ENCODE measurements at regions not wholly inside any gene's neighbourhood (a gene's known extent, or its start where the extent isn't known, plus 50 kb on each side); places are given as distances from the start of the nearest gene placed in this dataset.

- no peak overlapping the region for H3K27ac ChIP-seq (ENCODE audit: insufficient read depth, low read depth, low read length, poor library complexity, severe bottlenecking)
- H3K4me3 ChIP-seq (ENCODE audit: insufficient read depth, low read depth, low read length), result no peak overlapping the region
- no peaks in the 10 kb centered on the region for H3K27me3 ChIP-seq (ENCODE audit: control insufficient read depth, insufficient read depth, low read length, poor library complexity, severe bottlenecking)
- H3K4me1 ChIP-seq (ENCODE audit: control insufficient read depth, insufficient read depth, low read length), result no peaks in the 10 kb centered on the region
- H3K9me3 ChIP-seq (ENCODE audit: control insufficient read depth, low read length), result peaks cover 13% of the 10 kb centered on the region
- H3K36me3 ChIP-seq (ENCODE audit: control insufficient read depth, insufficient read depth, low read length), result no peaks in the 10 kb centered on the region
- WGBS, 2 experiments, result 41 to 55% methylated on average over 1 of the region's 1 CpG
Observed at GRCh38 chr16:35405526-35405925, 1946.1 kb downstream of the TP53TG3F start.

- Histone ChIP-seq H3K27me3 (ENCODE audit: control insufficient read depth, insufficient read depth, low read length, poor library complexity, severe bottlenecking) (no peaks in the 10 kb centered on the region), H3K9me3 (ENCODE audit: control insufficient read depth, low read length) (peaks cover 6% of the 10 kb centered on the region), H3K4me3 (ENCODE audit: insufficient read depth, low read depth, low read length) (no peak overlapping the region), H3K4me1 (ENCODE audit: control insufficient read depth, insufficient read depth, low read length) (no peaks in the 10 kb centered on the region), H3K27ac (ENCODE audit: insufficient read depth, low read depth, low read length, poor library complexity, severe bottlenecking) (no peak overlapping the region), H3K36me3 (ENCODE audit: control insufficient read depth, insufficient read depth, low read length) (no peaks in the 10 kb centered on the region)
- no CpG with 5 or more reads among the region's 1 CpG for WGBS, 2 experiments
Observed at GRCh38 chr16:35409503-35409902, 1950.1 kb downstream of the TP53TG3F start.

GRCh38 chr16:35410438-35410837 lies 1951.0 kb downstream of the TP53TG3F start:
- Histone ChIP-seq H3K27ac (ENCODE audit: insufficient read depth, low read depth, low read length, poor library complexity, severe bottlenecking) (no peak overlapping the region), H3K27me3 (ENCODE audit: control insufficient read depth, insufficient read depth, low read length, poor library complexity, severe bottlenecking) (no peaks in the 10 kb centered on the region), H3K4me3 (ENCODE audit: insufficient read depth, low read depth, low read length) (no peak overlapping the region), H3K36me3 (ENCODE audit: control insufficient read depth, insufficient read depth, low read length) (no peaks in the 10 kb centered on the region), H3K4me1 (ENCODE audit: control insufficient read depth, insufficient read depth, low read length) (no peaks in the 10 kb centered on the region), H3K9me3 (ENCODE audit: control insufficient read depth, low read length) (peaks cover 6% of the 10 kb centered on the region)

DNA sequence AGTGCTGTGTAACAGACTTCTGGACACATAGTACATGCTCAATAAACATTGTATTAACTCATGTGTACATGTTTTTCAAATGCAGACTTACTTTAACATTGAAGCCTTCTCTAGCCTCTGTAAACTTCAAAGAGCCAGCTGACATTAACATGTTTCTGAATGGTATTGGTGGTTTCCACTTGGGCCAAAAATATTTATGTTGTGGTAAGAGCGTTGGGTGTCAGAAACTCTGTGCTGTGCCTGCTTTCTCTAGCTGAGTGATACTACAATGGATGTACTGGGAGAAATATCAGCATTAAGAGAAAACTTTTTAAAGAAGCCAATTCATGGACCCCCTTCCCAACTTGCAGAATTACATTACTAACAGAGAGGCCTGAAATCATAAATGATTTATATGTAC lies 1951.7 kb downstream of the TP53TG3F start:
- no peak overlapping the region for H3K27ac ChIP-seq (ENCODE audit: insufficient read depth, low read depth, low read length, poor library complexity, severe bottlenecking)
- H3K4me1 ChIP-seq (ENCODE audit: control insufficient read depth, insufficient read depth, low read length), result no peaks in the 10 kb centered on the region
- H3K9me3 ChIP-seq (ENCODE audit: control insufficient read depth, low read length), result peaks cover 3% of the 10 kb centered on the region
- no peak overlapping the region for H3K4me3 ChIP-seq (ENCODE audit: insufficient read depth, low read depth, low read length)
- H3K27me3 ChIP-seq (ENCODE audit: control insufficient read depth, insufficient read depth, low read length, poor library complexity, severe bottlenecking), result no peaks in the 10 kb centered on the region
- WGBS, 2 experiments, result 60 to 83% methylated on average over 1 of the region's 1 CpG
- H3K36me3 ChIP-seq (ENCODE audit: control insufficient read depth, insufficient read depth, low read length), result no peaks in the 10 kb centered on the region

DNA sequence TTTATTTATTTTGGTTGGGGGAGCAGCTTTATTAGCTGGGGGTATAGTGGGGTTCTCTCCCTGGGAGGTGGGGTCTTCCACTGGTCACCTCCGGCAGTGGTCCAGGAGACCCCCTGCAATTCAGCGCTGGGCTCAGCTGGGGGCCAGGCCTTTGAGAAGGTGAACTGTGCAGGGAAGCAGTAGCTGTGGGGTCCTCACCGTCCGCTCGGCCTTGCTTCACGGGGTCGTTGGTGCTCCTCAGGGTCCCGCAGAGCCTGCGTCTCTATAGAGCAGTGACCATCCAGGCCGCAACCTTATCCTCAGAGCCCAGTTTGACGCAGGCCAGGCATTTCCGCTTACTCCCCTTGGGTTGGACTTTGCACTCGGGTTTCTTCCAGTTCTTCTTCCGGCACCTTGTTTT lies 1954.7 kb downstream of the TP53TG3F start:
- Histone ChIP-seq H3K27me3 (ENCODE audit: control insufficient read depth, insufficient read depth, low read length, poor library complexity, severe bottlenecking) (no peaks in the 10 kb centered on the region), H3K9me3 (ENCODE audit: control insufficient read depth, low read length) (no peaks in the 10 kb centered on the region), H3K36me3 (ENCODE audit: control insufficient read depth, insufficient read depth, low read length) (no peaks in the 10 kb centered on the region), H3K4me1 (ENCODE audit: control insufficient read depth, insufficient read depth, low read length) (no peaks in the 10 kb centered on the region), H3K4me3 (ENCODE audit: insufficient read depth, low read depth, low read length) (no peak overlapping the region), H3K27ac (ENCODE audit: insufficient read depth, low read depth, low read length, poor library complexity, severe bottlenecking) (no peak overlapping the region)
- WGBS, 2 experiments, result 90 to 92% methylated on average over 14 of the region's 14 CpGs

- no peaks in the 10 kb centered on the region for H3K9me3 ChIP-seq (ENCODE audit: control insufficient read depth, low read length)
- no peak overlapping the region for H3K4me3 ChIP-seq (ENCODE audit: insufficient read depth, low read depth, low read length)
- no peaks in the 10 kb centered on the region for H3K4me1 ChIP-seq (ENCODE audit: control insufficient read depth, insufficient read depth, low read length)
- WGBS, 2 experiments, result 85 to 87% methylated on average over 19 of the region's 19 CpGs
- no peaks in the 10 kb centered on the region for H3K36me3 ChIP-seq (ENCODE audit: control insufficient read depth, insufficient read depth, low read length)
- no peak overlapping the region for H3K27ac ChIP-seq (ENCODE audit: insufficient read depth, low read depth, low read length, poor library complexity, severe bottlenecking)
- H3K27me3 ChIP-seq (ENCODE audit: control insufficient read depth, insufficient read depth, low read length, poor library complexity, severe bottlenecking), result no peaks in the 10 kb centered on the region
Observed at GRCh38 chr16:35414563-35414962, 1955.2 kb downstream of the TP53TG3F start.

DNA sequence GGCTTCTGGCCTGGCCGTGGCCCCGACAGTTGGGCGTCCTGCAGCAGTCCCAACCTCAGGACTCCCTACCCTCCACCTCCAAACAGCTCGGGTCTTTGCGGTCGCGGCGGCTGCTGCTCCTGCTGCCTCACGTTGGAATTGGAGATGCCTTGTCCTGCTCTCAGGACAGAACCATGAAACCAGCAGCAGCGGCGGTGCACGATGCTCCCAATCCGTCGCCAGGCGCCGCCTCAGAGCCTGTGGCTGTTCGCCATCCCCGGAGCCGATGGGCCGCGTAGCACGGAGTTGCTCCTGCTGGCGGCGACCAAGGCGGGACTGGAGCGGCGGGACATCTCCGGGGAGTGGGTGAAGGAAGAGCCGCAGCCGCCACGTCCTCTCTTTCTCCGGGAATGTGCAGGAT lies 1965.9 kb downstream of the TP53TG3F start:
- Histone ChIP-seq H3K27ac (ENCODE audit: insufficient read depth, low read depth, low read length, poor library complexity, severe bottlenecking) (no peak overlapping the region), H3K9me3 (ENCODE audit: control insufficient read depth, low read length) (peaks cover 14% of the 10 kb centered on the region), H3K27me3 (ENCODE audit: control insufficient read depth, insufficient read depth, low read length, poor library complexity, severe bottlenecking) (no peaks in the 10 kb centered on the region), H3K36me3 (ENCODE audit: control insufficient read depth, insufficient read depth, low read length) (no peaks in the 10 kb centered on the region), H3K4me3 (ENCODE audit: insufficient read depth, low read depth, low read length) (no peak overlapping the region), H3K4me1 (ENCODE audit: control insufficient read depth, insufficient read depth, low read length) (no peaks in the 10 kb centered on the region)
- 85 to 89% methylated on average over 32 of the region's 32 CpGs for WGBS, 2 experiments

GRCh38 chr16:35431829-35432663 lies 1972.6 kb downstream of the TP53TG3F start:
- peaks cover 24% of the 10 kb centered on the region for H3K9me3 ChIP-seq (ENCODE audit: control insufficient read depth, low read length)
- WGBS, 2 experiments, result 13 to 16% methylated on average over 4 of the region's 4 CpGs
- no peaks in the 10 kb centered on the region for H3K36me3 ChIP-seq (ENCODE audit: control insufficient read depth, insufficient read depth, low read length)
- H3K27me3 ChIP-seq (ENCODE audit: control insufficient read depth, insufficient read depth, low read length, poor library complexity, severe bottlenecking), result no peaks in the 10 kb centered on the region
- no peak overlapping the region for H3K4me3 ChIP-seq (ENCODE audit: insufficient read depth, low read depth, low read length)
- no peaks in the 10 kb centered on the region for H3K4me1 ChIP-seq (ENCODE audit: control insufficient read depth, insufficient read depth, low read length)
- no peak overlapping the region for H3K27ac ChIP-seq (ENCODE audit: insufficient read depth, low read depth, low read length, poor library complexity, severe bottlenecking)

DNA sequence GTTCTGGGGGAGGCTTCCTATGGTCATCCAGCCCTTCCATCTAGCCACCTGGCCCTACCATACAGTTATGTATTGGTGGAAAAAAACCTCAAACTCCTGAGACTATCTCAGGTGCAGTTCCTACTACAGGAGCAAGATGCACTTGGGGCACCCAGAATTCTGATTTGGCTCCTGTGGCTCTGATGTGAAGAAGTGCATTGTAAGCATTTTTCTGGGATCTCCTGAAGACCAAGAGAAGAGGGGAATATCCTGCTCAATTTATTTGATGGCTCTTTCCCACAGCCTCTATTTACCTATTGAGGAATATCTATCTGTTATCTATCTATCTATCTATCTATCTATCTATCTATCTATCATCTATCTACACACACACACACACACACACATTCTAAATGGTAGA lies 1981.5 kb downstream of the TP53TG3F start:
- Histone ChIP-seq H3K9me3 (ENCODE audit: control insufficient read depth, low read length) (peaks cover 31% of the 10 kb centered on the region), H3K4me3 (ENCODE audit: insufficient read depth, low read depth, low read length) (no peak overlapping the region)

GRCh38 chr16:35447010-35447558 lies 1987.7 kb downstream of the TP53TG3F start:
- Histone ChIP-seq H3K9me3 (ENCODE audit: control insufficient read depth, low read length) (peaks cover 15% of the 10 kb centered on the region), H3K27ac (ENCODE audit: insufficient read depth, low read depth, low read length, poor library complexity, severe bottlenecking) (no peak overlapping the region), H3K36me3 (ENCODE audit: control insufficient read depth, insufficient read depth, low read length) (no peaks in the 10 kb centered on the region), H3K4me1 (ENCODE audit: control insufficient read depth, insufficient read depth, low read length) (no peaks in the 10 kb centered on the region), H3K27me3 (ENCODE audit: control insufficient read depth, insufficient read depth, low read length, poor library complexity, severe bottlenecking) (no peaks in the 10 kb centered on the region), H3K4me3 (ENCODE audit: insufficient read depth, low read depth, low read length) (no peak overlapping the region)
- 57 to 83% methylated on average over 1 to 2 of the region's 3 CpGs for WGBS, 2 experiments

More for the DNA sequence above, 1981.5 kb downstream of the TP53TG3F start:
- Histone ChIP-seq H3K27me3 (ENCODE audit: control insufficient read depth, insufficient read depth, low read length, poor library complexity, severe bottlenecking) (no peaks in the 10 kb centered on the region), H3K36me3 (ENCODE audit: control insufficient read depth, insufficient read depth, low read length) (no peaks in the 10 kb centered on the region), H3K4me1 (ENCODE audit: control insufficient read depth, insufficient read depth, low read length) (no peaks in the 10 kb centered on the region), H3K27ac (ENCODE audit: insufficient read depth, low read depth, low read length, poor library complexity, severe bottlenecking) (no peak overlapping the region)

All from ectodermal cell (in vitro differentiated cells).